ENCODE measurements at regions not wholly inside any gene's neighbourhood (a gene's known extent, or its start where the extent isn't known, plus 50 kb on each side); places are given as distances from the start of the nearest gene placed in this dataset.
A peak's percentile ranks its signal among the peaks of the same experiment; 100 is the strongest.

- TF ChIP-seq EZH2 (IDR thresholded peaks at IDR 0.05; ENCODE audit: borderline replicate concordance): no peak
- TF ChIP-seq CTCF (IDR thresholded peaks at IDR 0.05; ENCODE audit: poor library complexity): no peak
- no peak for TF ChIP-seq EZH2phosphoT487 (IDR thresholded peaks at IDR 0.05; ENCODE audit: low read depth, severe bottlenecking, unreplicated experiment)
- no peaks in the 10 kb centered on the region for H3K27me3 ChIP-seq
- H3K4me3 ChIP-seq: no peak overlapping the region
- no peaks in the 10 kb centered on the region for H3K9me3 ChIP-seq (ENCODE audit: low read depth)
- H3K9me2 ChIP-seq (replicated peaks; ENCODE audit: insufficient read depth): no peaks in the 10 kb centered on the region
- no peaks in the 10 kb centered on the region for H4K20me1 ChIP-seq (ENCODE audit: insufficient read depth, poor library complexity, severe bottlenecking)
- DNase-seq (ENCODE audit: low spot score): peak; percentile 30
- H3K4me2 ChIP-seq: no peak overlapping the region
- 66% methylated on average over 4 of the region's 4 CpGs for WGBS (ENCODE audit: low lambda C conversion rate, missing lambda C conversion rate)
- H3K36me3 ChIP-seq (replicated peaks; ENCODE audit: insufficient read depth, low read depth): no peaks in the 10 kb centered on the region
- H3K79me2 ChIP-seq: no peaks in the 10 kb centered on the region
- peak overlapping the region; percentile 44 for H3K27ac ChIP-seq
- peaks cover 6% of the 10 kb centered on the region for H3K4me1 ChIP-seq (ENCODE audit: insufficient read depth)
- H2AFZ ChIP-seq: no peak overlapping the region
Observed at GRCh38 chr12:115835445-115835844, 442.0 kb downstream of the MED13L start.

- Histone ChIP-seq H3K27me3 (no peaks in the 10 kb centered on the region), H3K36me3 (replicated peaks; ENCODE audit: insufficient read depth, low read depth) (no peaks in the 10 kb centered on the region), H2AFZ (no peak overlapping the region), H3K27ac (no peak overlapping the region), H3K4me1 (ENCODE audit: insufficient read depth) (peaks cover 6% of the 10 kb centered on the region), H3K9me3 (ENCODE audit: low read depth) (no peaks in the 10 kb centered on the region), H3K4me3 (no peak overlapping the region), H4K20me1 (ENCODE audit: insufficient read depth, poor library complexity, severe bottlenecking) (no peaks in the 10 kb centered on the region), H3K4me2 (no peak overlapping the region), H3K79me2 (no peaks in the 10 kb centered on the region), H3K9me2 (replicated peaks; ENCODE audit: insufficient read depth) (no peaks in the 10 kb centered on the region)
- DNase-seq (ENCODE audit: low spot score): no peak
- WGBS (ENCODE audit: low lambda C conversion rate, missing lambda C conversion rate): 88% methylated on average over 4 of the region's 4 CpGs
- TF ChIP-seq EZH2 (IDR thresholded peaks at IDR 0.05; ENCODE audit: borderline replicate concordance) (no peak), EZH2phosphoT487 (IDR thresholded peaks at IDR 0.05; ENCODE audit: low read depth, severe bottlenecking, unreplicated experiment) (no peak), CTCF (IDR thresholded peaks at IDR 0.05; ENCODE audit: poor library complexity) (no peak)
Observed at GRCh38 chr12:115833704-115834103, 443.8 kb downstream of the MED13L start.

GRCh38 chr12:115830633-115831032 is 446.9 kb downstream of the MED13L start:
- WGBS (ENCODE audit: low lambda C conversion rate, missing lambda C conversion rate): 83% methylated on average over 4 of the region's 4 CpGs
- Histone ChIP-seq H4K20me1 (ENCODE audit: insufficient read depth, poor library complexity, severe bottlenecking) (no peaks in the 10 kb centered on the region), H2AFZ (no peak overlapping the region), H3K36me3 (replicated peaks; ENCODE audit: insufficient read depth, low read depth) (no peaks in the 10 kb centered on the region), H3K9me2 (replicated peaks; ENCODE audit: insufficient read depth) (no peaks in the 10 kb centered on the region), H3K4me1 (ENCODE audit: insufficient read depth) (no peaks in the 10 kb centered on the region), H3K27ac (no peak overlapping the region), H3K9me3 (ENCODE audit: low read depth) (no peaks in the 10 kb centered on the region), H3K79me2 (no peaks in the 10 kb centered on the region), H3K4me3 (no peak overlapping the region), H3K27me3 (no peaks in the 10 kb centered on the region), H3K4me2 (no peak overlapping the region)
- no peak for TF ChIP-seq EZH2 (IDR thresholded peaks at IDR 0.05; ENCODE audit: borderline replicate concordance)
- no peak for TF ChIP-seq EZH2phosphoT487 (IDR thresholded peaks at IDR 0.05; ENCODE audit: low read depth, severe bottlenecking, unreplicated experiment)
- TF ChIP-seq CTCF (IDR thresholded peaks at IDR 0.05; ENCODE audit: poor library complexity): no peak
- DNase-seq (ENCODE audit: low spot score): no peak

GRCh38 chr12:115830070-115830469 is 447.4 kb downstream of the MED13L start:
- Histone ChIP-seq H3K9me2 (replicated peaks; ENCODE audit: insufficient read depth) (no peaks in the 10 kb centered on the region), H4K20me1 (ENCODE audit: insufficient read depth, poor library complexity, severe bottlenecking) (no peaks in the 10 kb centered on the region), H3K27ac (no peak overlapping the region), H3K4me2 (no peak overlapping the region), H3K4me1 (ENCODE audit: insufficient read depth) (no peaks in the 10 kb centered on the region), H3K9me3 (ENCODE audit: low read depth) (no peaks in the 10 kb centered on the region), H3K27me3 (no peaks in the 10 kb centered on the region), H3K4me3 (no peak overlapping the region), H3K79me2 (no peaks in the 10 kb centered on the region), H3K36me3 (replicated peaks; ENCODE audit: insufficient read depth, low read depth) (no peaks in the 10 kb centered on the region), H2AFZ (no peak overlapping the region)
- 85% methylated on average over 3 of the region's 3 CpGs for WGBS (ENCODE audit: low lambda C conversion rate, missing lambda C conversion rate)
- TF ChIP-seq EZH2phosphoT487 (IDR thresholded peaks at IDR 0.05; ENCODE audit: low read depth, severe bottlenecking, unreplicated experiment): no peak
- no peak for TF ChIP-seq EZH2 (IDR thresholded peaks at IDR 0.05; ENCODE audit: borderline replicate concordance)
- no peak for TF ChIP-seq CTCF (IDR thresholded peaks at IDR 0.05; ENCODE audit: poor library complexity)
- no peak for DNase-seq (ENCODE audit: low spot score)

Measured in hepatocyte (in vitro differentiated cells).